HEK293 (cell line): ENCODE measurements at regions not wholly inside any gene's neighbourhood (a gene's known extent, or its start where the extent isn't known, plus 50 kb on each side); places are given as distances from the start of the nearest gene placed in this dataset.
A peak's percentile ranks its signal among the peaks of the same experiment; 100 is the strongest.

Experiments
- CTCF ChIA-PET: fragments of 350-600 bp; formaldehyde crosslinking; extraction: SDS; loops from one replicate; lab custom pipeline; 2021; ENCODE audit warnings: antibody characterized with exemption; lab: Yijun Ruan, JAX
- POLR2A ChIA-PET: fragments of 300-600 bp; formaldehyde crosslinking; extraction: SDS; loops from one replicate; lab custom pipeline; 2020; ENCODE audit warnings: antibody characterized with exemption, inconsistent platforms; lab: Yijun Ruan, JAX
- H3K27ac ChIP-seq: fragments of 200-500 bp; sonication (Bioruptor generic); 2 replicates; pipeline ENCODE4 v1.5.1; 2014; ENCODE audit warnings: low read depth, low read length, control low read depth, inconsistent platforms; ENCODE audit errors: extremely low read depth
- H3K36me3 ChIP-seq, 2 experiments: fragments of 200-500 bp in 1 of 2; sonication (Bioruptor generic) in 1 of 2; 1 replicate in 1 of 2; 2 replicates in 1 of 2; pipeline ENCODE4 v1.5.1; 2014 to 2017; ENCODE audit warnings: inconsistent platforms in 2 of 2, low read length in 2 of 2; ENCODE audit not compliant: control insufficient read depth in 2 of 2, insufficient read depth in 1 of 2
- H3K4me1 ChIP-seq: fragments of 200-500 bp; sonication (Bioruptor generic); 2 replicates; pipeline ENCODE4 v1.5.1; 2014; ENCODE audit warnings: mild to moderate bottlenecking, low read length, inconsistent platforms; ENCODE audit not compliant: control insufficient read depth, insufficient read depth
- H3K4me3 ChIP-seq: 2 replicates; pipeline ENCODE4 v1.5.1; 2011; ENCODE audit warnings: low read depth, mild to moderate bottlenecking, control low read depth, low read length, moderate library complexity
- H3K9me3 ChIP-seq: fragments of 200-500 bp; sonication (Bioruptor generic); 2 replicates; pipeline ENCODE4 v1.5.1; 2014; ENCODE audit warnings: low read depth, low read length, inconsistent platforms; ENCODE audit not compliant: control insufficient read depth, insufficient read depth
- BCL11A ChIP-seq: fragments of 450-650 bp; formaldehyde crosslinking; IDR thresholded peaks from 2 replicates; pipeline ENCODE4 v1.5.1; 2016; ENCODE audit warnings: low read depth, missing biosample characterization, missing genetic modification characterization
- EGR2 ChIP-seq: fragments of 450-650 bp; formaldehyde crosslinking; IDR thresholded peaks from 2 replicates; pipeline ENCODE4 v1.5.1; 2016; ENCODE audit warnings: low read depth, missing biosample characterization, missing genetic modification characterization
- GLIS1 ChIP-seq: fragments of 450-650 bp; formaldehyde crosslinking; IDR thresholded peaks from 2 replicates; pipeline ENCODE4 v1.5.1; 2016; ENCODE audit warnings: missing biosample characterization, missing genetic modification characterization
- SALL2 ChIP-seq: fragments of 450-650 bp; formaldehyde crosslinking; IDR thresholded peaks from 2 replicates; pipeline ENCODE4 v1.5.0; 2017; ENCODE audit warnings: missing biosample characterization, mild to moderate bottlenecking, missing genetic modification characterization, borderline replicate concordance
- ZBTB20 ChIP-seq: fragments of 450-650 bp; formaldehyde crosslinking; IDR thresholded peaks from 2 replicates; pipeline ENCODE4 v1.5.1; 2016; ENCODE audit warnings: missing biosample characterization, missing genetic modification characterization
- ZNF174 ChIP-seq: fragments of 450-650 bp; formaldehyde crosslinking; IDR thresholded peaks from 2 replicates; pipeline ENCODE4 v1.5.0; 2017; ENCODE audit warnings: missing biosample characterization, mild to moderate bottlenecking, missing genetic modification characterization
- ZNF19 ChIP-seq: fragments of 450-650 bp; formaldehyde crosslinking; IDR thresholded peaks from 2 replicates; pipeline ENCODE4; 2016; ENCODE audit warnings: missing biosample characterization, missing genetic modification characterization, low read depth
- ZNF221 ChIP-seq: fragments of 450-650 bp; formaldehyde crosslinking; IDR thresholded peaks from 2 replicates; pipeline ENCODE4 v1.5.1; 2017; ENCODE audit warnings: missing biosample characterization, missing genetic modification characterization, borderline replicate concordance
- ZNF404 ChIP-seq: fragments of 450-650 bp; formaldehyde crosslinking; IDR thresholded peaks from 2 replicates; pipeline ENCODE4 v1.5.1; 2017; ENCODE audit warnings: missing biosample characterization, missing genetic modification characterization
- ZNF549 ChIP-seq: fragments of 450-650 bp; IDR thresholded peaks from 2 replicates; pipeline ENCODE4 v1.5.1; 2018; ENCODE audit warnings: missing biosample characterization, missing genetic modification characterization, mild to moderate bottlenecking, inconsistent platforms, moderate library complexity
- ZNF560 ChIP-seq: fragments of 450-650 bp; formaldehyde crosslinking; IDR thresholded peaks from 2 replicates; pipeline ENCODE4 v1.5.1; 2017; ENCODE audit warnings: missing biosample characterization, missing genetic modification characterization, borderline replicate concordance
- ZNF677 ChIP-seq: fragments of 450-650 bp; IDR thresholded peaks from 2 replicates; pipeline ENCODE4 v1.5.0; 2018; ENCODE audit warnings: missing biosample characterization, mild to moderate bottlenecking, missing genetic modification characterization, moderate library complexity
- TF ChIP-seq, protein P1 (sequence below): fragments of 450-650 bp; formaldehyde crosslinking; IDR thresholded peaks from 2 replicates; pipeline ENCODE4 v1.5.1; 2016; ENCODE audit warnings: missing biosample characterization, missing genetic modification characterization
- TF ChIP-seq, protein P2 (sequence below): fragments of 450-650 bp; formaldehyde crosslinking; IDR thresholded peaks from 2 replicates; pipeline ENCODE4 v1.5.1; 2016; ENCODE audit warnings: missing biosample characterization, missing genetic modification characterization
- TF ChIP-seq, protein P3 (sequence below): fragments of 450-650 bp; formaldehyde crosslinking; conservative IDR thresholded peaks from 2 replicates; pipeline ENCODE4 v1.5.1; 2016; ENCODE audit warnings: low read depth, missing biosample characterization, missing genetic modification characterization
- TF ChIP-seq, protein P4 (sequence below): fragments of 450-650 bp; formaldehyde crosslinking; IDR thresholded peaks from 2 replicates; pipeline ENCODE4 v1.5.1; 2016; ENCODE audit warnings: missing biosample characterization, missing genetic modification characterization
- TF ChIP-seq, protein P5 (sequence below): fragments of 450-650 bp; formaldehyde crosslinking; IDR thresholded peaks from 2 replicates; pipeline ENCODE4 v1.5.1; 2016; ENCODE audit warnings: missing biosample characterization, missing genetic modification characterization
- TF ChIP-seq, protein P6 (sequence below): fragments of 450-650 bp; formaldehyde crosslinking; IDR thresholded peaks from 2 replicates; pipeline ENCODE4 v1.5.1; 2016; ENCODE audit warnings: missing biosample characterization, missing genetic modification characterization

DNA sequence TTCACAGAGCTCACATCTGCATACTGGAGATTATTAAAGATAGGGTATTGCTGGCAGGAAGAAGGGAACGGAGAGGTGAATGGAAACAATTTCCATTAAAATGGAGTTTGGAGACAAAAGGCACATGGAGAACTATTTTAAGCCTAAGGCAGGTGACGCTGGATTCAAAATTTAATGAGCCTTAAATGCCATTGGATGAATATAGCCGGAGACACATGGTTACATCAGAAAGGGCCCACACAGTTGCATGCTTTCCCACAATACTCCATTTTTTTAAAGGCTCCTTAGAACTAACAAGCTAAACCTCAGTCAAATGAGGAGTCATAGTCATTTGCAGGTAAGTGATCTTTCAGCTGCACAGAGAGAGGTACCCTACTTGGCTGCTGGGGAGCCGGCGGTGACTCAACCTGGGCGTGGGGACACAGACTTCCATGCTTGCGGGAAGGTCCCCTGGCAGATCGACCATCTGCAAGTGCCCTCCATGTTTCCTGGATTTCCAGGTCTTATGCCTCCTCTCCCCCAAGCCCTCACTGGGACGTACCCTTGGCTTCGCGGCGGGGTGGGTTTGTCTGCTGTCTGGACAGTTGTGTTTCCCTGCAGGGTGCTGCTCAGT, 259.2 kb downstream of the CBLN1 start (continued):
- TF ChIP-seq, protein P1, sequence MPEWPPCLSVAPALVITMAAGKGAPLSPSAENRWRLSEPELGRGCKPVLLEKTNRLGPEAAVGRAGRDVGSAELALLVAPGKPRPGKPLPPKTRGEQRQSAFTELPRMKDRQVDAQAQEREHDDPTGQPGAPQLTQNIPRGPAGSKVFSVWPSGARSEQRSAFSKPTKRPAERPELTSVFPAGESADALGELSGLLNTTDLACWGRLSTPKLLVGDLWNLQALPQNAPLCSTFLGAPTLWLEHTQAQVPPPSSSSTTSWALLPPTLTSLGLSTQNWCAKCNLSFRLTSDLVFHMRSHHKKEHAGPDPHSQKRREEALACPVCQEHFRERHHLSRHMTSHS (tag by site-specific recombination): no peak

DNA sequence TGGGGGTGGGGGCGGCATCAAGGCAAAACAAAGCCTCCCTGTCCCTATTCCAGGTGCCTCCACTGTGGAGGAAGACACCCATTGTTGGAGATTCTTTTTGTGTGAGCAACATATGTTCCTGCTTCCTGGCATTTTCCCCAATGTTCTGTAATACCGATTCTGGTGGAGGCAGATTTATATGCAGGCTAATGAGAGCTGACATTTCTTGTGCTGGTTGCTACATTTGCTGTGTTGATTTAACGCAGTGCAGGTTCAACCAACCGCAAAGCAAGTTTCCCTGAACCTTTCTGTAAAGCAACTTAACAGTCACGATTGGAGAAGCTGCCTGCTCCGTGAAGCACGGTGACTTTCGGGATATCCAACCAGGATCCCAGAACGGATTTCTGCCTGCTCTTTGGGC, 260.5 kb downstream of the CBLN1 start:
- Histone ChIP-seq H3K4me3 (no peak overlapping the region), H3K27ac (no peak overlapping the region), H3K9me3 (no peaks in the 10 kb centered on the region)
- POLR2A ChIA-PET: no interaction called here
- no peak for TF ChIP-seq ZNF404 (tag by site-specific recombination)
- no peak for TF ChIP-seq ZNF19
- TF ChIP-seq ZBTB20 (tag by site-specific recombination): peak; percentile 36; the same call in 1 of the 2 replicates
- TF ChIP-seq ZNF677 (tag by site-specific recombination): no peak
- peak; percentile 50; the same call in 1 of the 2 replicates for TF ChIP-seq GLIS1 (tag by site-specific recombination)
- TF ChIP-seq ZNF174 (tag by site-specific recombination): no peak
- TF ChIP-seq ZNF221: no peak
- TF ChIP-seq, protein P2, sequence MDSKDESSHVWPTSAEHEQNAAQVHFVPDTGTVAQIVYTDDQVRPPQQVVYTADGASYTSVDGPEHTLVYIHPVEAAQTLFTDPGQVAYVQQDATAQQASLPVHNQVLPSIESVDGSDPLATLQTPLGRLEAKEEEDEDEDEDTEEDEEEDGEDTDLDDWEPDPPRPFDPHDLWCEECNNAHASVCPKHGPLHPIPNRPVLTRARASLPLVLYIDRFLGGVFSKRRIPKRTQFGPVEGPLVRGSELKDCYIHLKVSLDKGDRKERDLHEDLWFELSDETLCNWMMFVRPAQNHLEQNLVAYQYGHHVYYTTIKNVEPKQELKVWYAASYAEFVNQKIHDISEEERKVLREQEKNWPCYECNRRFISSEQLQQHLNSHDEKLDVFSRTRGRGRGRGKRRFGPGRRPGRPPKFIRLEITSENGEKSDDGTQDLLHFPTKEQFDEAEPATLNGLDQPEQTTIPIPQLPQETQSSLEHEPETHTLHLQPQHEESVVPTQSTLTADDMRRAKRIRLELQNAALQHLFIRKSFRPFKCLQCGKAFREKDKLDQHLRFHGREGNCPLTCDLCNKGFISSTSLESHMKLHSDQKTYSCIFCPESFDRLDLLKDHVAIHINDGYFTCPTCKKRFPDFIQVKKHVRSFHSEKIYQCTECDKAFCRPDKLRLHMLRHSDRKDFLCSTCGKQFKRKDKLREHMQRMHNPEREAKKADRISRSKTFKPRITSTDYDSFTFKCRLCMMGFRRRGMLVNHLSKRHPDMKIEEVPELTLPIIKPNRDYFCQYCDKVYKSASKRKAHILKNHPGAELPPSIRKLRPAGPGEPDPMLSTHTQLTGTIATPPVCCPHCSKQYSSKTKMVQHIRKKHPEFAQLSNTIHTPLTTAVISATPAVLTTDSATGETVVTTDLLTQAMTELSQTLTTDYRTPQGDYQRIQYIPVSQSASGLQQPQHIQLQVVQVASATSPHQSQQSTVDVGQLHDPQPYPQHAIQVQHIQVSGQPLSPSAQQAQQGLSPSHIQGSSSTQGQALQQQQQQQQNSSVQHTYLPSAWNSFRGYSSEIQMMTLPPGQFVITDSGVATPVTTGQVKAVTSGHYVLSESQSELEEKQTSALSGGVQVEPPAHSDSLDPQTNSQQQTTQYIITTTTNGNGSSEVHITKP (tag by site-specific recombination): no peak
- TF ChIP-seq, all 188 proteins: peak for 2
- Histone ChIP-seq H3K4me1 (no peaks in the 10 kb centered on the region), H3K36me3 (no peaks in the 10 kb centered on the region)
- CTCF ChIA-PET: interaction anchor here (0.6 kb wide), 2 partner anchors 118 to 255 kb away, joined by 3 to 5 read pairs; no protein-coding TSS in a partner anchor

DNA sequence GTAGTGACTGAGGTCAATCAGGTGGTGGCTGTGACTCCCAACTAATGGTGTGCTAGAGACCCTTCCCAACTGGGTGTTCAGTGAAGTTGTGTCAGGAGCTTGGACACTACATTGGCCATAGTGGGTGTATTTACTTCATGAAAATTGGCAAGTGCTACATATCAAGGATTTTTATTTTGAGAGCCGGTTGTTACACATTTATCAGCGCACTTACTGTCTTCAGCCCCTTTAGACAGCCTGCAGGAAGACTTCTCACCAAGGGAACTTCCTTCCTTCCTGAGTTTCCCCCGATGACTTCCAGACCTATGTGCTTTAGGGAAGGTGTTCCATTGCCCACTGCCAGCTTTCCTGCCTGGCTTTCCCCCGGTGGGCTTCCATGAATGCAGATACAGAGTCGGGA, 261.2 kb downstream of the CBLN1 start:
- Histone ChIP-seq H3K4me3 (no peak overlapping the region), H3K27ac (no peak overlapping the region), H3K4me1 (no peaks in the 10 kb centered on the region), H3K36me3 (no peaks in the 10 kb centered on the region)
- CTCF ChIA-PET: interaction anchor here (0.6 kb wide), 1 partner anchor 117 kb away, joined by 3 read pairs; no protein-coding TSS in a partner anchor
- TF ChIP-seq ZNF549 (tag by site-specific recombination): no peak
- no peak for TF ChIP-seq SALL2 (tag by site-specific recombination)
- TF ChIP-seq, protein P3, sequence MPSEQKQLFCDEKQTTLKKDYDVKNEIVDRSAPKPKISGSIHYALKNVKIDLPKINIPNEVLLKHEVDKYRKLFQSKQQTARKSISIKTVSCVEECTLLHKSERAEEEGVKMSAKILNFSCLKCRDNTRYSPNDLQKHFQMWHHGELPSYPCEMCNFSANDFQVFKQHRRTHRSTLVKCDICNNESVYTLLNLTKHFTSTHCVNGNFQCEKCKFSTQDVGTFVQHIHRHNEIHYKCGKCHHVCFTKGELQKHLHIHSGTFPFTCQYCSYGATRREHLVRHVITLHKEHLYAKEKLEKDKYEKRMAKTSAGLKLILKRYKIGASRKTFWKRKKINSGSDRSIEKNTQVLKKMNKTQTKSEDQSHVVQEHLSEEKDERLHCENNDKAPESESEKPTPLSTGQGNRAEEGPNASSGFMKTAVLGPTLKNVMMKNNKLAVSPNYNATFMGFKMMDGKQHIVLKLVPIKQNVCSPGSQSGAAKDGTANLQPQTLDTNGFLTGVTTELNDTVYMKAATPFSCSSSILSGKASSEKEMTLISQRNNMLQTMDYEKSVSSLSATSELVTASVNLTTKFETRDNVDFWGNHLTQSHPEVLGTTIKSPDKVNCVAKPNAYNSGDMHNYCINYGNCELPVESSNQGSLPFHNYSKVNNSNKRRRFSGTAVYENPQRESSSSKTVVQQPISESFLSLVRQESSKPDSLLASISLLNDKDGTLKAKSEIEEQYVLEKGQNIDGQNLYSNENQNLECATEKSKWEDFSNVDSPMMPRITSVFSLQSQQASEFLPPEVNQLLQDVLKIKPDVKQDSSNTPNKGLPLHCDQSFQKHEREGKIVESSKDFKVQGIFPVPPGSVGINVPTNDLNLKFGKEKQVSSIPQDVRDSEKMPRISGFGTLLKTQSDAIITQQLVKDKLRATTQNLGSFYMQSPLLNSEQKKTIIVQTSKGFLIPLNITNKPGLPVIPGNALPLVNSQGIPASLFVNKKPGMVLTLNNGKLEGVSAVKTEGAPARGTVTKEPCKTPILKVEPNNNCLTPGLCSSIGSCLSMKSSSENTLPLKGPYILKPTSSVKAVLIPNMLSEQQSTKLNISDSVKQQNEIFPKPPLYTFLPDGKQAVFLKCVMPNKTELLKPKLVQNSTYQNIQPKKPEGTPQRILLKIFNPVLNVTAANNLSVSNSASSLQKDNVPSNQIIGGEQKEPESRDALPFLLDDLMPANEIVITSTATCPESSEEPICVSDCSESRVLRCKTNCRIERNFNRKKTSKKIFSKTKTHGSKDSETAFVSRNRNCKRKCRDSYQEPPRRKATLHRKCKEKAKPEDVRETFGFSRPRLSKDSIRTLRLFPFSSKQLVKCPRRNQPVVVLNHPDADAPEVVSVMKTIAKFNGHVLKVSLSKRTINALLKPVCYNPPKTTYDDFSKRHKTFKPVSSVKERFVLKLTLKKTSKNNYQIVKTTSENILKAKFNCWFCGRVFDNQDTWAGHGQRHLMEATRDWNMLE (tag by site-specific recombination): no peak
- TF ChIP-seq BCL11A (tag by site-specific recombination): no peak
- TF ChIP-seq, protein P4, sequence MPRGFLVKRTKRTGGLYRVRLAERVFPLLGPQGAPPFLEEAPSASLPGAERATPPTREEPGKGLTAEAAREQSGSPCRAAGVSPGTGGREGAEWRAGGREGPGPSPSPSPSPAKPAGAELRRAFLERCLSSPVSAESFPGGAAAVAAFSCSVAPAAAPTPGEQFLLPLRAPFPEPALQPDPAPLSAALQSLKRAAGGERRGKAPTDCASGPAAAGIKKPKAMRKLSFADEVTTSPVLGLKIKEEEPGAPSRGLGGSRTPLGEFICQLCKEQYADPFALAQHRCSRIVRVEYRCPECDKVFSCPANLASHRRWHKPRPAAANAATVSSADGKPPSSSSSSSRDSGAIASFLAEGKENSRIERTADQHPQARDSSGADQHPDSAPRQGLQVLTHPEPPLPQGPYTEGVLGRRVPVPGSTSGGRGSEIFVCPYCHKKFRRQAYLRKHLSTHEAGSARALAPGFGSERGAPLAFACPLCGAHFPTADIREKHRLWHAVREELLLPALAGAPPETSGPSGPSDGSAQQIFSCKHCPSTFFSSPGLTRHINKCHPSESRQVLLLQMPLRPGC (tag by site-specific recombination): no peak
- TF ChIP-seq, protein P5, sequence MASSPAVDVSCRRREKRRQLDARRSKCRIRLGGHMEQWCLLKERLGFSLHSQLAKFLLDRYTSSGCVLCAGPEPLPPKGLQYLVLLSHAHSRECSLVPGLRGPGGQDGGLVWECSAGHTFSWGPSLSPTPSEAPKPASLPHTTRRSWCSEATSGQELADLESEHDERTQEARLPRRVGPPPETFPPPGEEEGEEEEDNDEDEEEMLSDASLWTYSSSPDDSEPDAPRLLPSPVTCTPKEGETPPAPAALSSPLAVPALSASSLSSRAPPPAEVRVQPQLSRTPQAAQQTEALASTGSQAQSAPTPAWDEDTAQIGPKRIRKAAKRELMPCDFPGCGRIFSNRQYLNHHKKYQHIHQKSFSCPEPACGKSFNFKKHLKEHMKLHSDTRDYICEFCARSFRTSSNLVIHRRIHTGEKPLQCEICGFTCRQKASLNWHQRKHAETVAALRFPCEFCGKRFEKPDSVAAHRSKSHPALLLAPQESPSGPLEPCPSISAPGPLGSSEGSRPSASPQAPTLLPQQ: no peak
- TF ChIP-seq EGR2 (tag by site-specific recombination): no peak
- TF ChIP-seq, protein P6, sequence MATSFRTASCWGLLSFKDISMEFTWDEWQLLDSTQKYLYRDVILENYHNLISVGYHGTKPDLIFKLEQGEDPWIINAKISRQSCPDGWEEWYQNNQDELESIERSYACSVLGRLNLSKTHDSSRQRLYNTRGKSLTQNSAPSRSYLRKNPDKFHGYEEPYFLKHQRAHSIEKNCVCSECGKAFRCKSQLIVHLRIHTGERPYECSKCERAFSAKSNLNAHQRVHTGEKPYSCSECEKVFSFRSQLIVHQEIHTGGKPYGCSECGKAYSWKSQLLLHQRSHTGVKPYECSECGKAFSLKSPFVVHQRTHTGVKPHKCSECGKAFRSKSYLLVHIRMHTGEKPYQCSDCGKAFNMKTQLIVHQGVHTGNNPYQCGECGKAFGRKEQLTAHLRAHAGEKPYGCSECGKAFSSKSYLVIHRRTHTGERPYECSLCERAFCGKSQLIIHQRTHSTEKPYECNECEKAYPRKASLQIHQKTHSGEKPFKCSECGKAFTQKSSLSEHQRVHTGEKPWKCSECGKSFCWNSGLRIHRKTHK (tag by site-specific recombination): no peak
- no peak for TF ChIP-seq ZNF560 (tag by site-specific recombination)
- TF ChIP-seq, all 188 proteins: peak for 0
- POLR2A ChIA-PET: no interaction called here
- H3K9me3 ChIP-seq: no peaks in the 10 kb centered on the region
